Thyroid gland (tissue), 4 donors: ENCODE measurements at regions not wholly inside any gene's neighbourhood (a gene's known extent, or its start where the extent isn't known, plus 50 kb on each side); places are given as distances from the start of the nearest gene placed in this dataset.

Source experiments
- DNase-seq, 2 donors: peaks; one replicate each; pipeline ENCODE4 v3.0.0-alpha.2; 2019
- H3K27ac ChIP-seq, 3 donors: fragments of 200-600 bp; sonication (generic); 1 replicate in 2 of 3; 2 replicates in 1 of 3; pipeline ENCODE4 v1.5.1; 2016 to 2019; ENCODE audit warnings: mild to moderate bottlenecking in 1 of 3, moderate library complexity in 1 of 3
- H3K27me3 ChIP-seq: fragments of 200-600 bp; sonication (generic); one replicate; pipeline ENCODE4 v1.5.1; 2019
- H3K36me3 ChIP-seq, 2 donors: fragments of 200-600 bp; sonication (generic); one replicate each; pipeline ENCODE4 v1.5.1; 2016 to 2019
- H3K4me1 ChIP-seq, 2 donors: fragments of 200-600 bp; sonication (generic); one replicate each; pipeline ENCODE4 v1.5.1; 2017 to 2019
- H3K4me3 ChIP-seq, 3 donors: fragments of 200-600 bp; sonication (generic); replicated peaks in 1 of 3; 1 replicate in 2 of 3; 2 replicates in 1 of 3; pipeline ENCODE4 v1.5.1; 2016; ENCODE audit warnings: mild to moderate bottlenecking in 1 of 3
- H3K9me3 ChIP-seq: fragments of 200-600 bp; sonication (generic); one replicate; pipeline ENCODE4 v1.5.1; 2017
- CTCF ChIP-seq, 6 experiments: fragments of 200-600 bp in 3 of 6; fragments of 450-650 bp in 3 of 6; sonication (generic) in 3 of 6; IDR thresholded peaks; one replicate each; pipeline ENCODE4 v1.5.1; 2016 to 2019; ENCODE audit warnings: antibody characterized with exemption in 6 of 6, mild to moderate bottlenecking in 2 of 6, inconsistent platforms in 1 of 6, moderate library complexity in 1 of 6
- POLR2A ChIP-seq, 2 donors: fragments of 450-650 bp; IDR thresholded peaks; one replicate each; pipeline ENCODE4 v1.6.1; 2017; ENCODE audit warnings: antibody characterized with exemption in 2 of 2, mild to moderate bottlenecking in 2 of 2, moderate library complexity in 1 of 2
- WGBS, 2 donors: methylation state at CpG; one replicate each; pipeline ENCODE4 v1.1.5; 2017; 5-methylcytosine and 5-hydroxymethylcytosine counted together
- intact Hi-C: fragments of 100-400 bp; cut with DNase I; formaldehyde crosslinking; loops from one replicate; pipeline ENCODE4 v1.15.1; 2023

GRCh38 chr2:222797261-222797660, 63.6 kb upstream of the ACSL3 start:
- no peak overlapping the region for H3K4me3 ChIP-seq
- 33 to 34% methylated on average over 2 of the region's 2 CpGs for WGBS, 2 donors
- no peaks in the 10 kb centered on the region for H3K9me3 ChIP-seq
- no peak overlapping the region for H3K27ac ChIP-seq
- TF ChIP-seq CTCF (IDR thresholded peaks at IDR 0.05) (peak in 5 of 6 experiments; percentile 14 to 65 (median 52)), POLR2A (IDR thresholded peaks at IDR 0.05) (no peak)
- H3K4me1 ChIP-seq: peaks cover 20% of the 10 kb centered on the region in 2 donors
- H3K36me3 ChIP-seq: no peaks in the 10 kb centered on the region
- H3K27me3 ChIP-seq: no peaks in the 10 kb centered on the region
- intact Hi-C loops: loop anchor here (10.0 kb wide), 1 partner anchor 92 kb away; no protein-coding TSS in a partner anchor
- DNase-seq: no peak

GRCh38 chr2:222797871-222798270, 63.0 kb upstream of the ACSL3 start:
- Histone ChIP-seq H3K27ac (no peak overlapping the region), H3K27me3 (no peaks in the 10 kb centered on the region), H3K9me3 (no peaks in the 10 kb centered on the region), H3K4me1 (peaks cover 17 to 20% of the 10 kb centered on the region in 2 donors), H3K36me3 (no peaks in the 10 kb centered on the region), H3K4me3 (no peak overlapping the region)
- intact Hi-C loops: loop anchor here (10.0 kb wide), 1 partner anchor 93 kb away; no protein-coding TSS in a partner anchor
- DNase-seq: no peak
- WGBS, 2 donors: 88 to 89% methylated on average over 3 of the region's 3 CpGs
- no peak for TF ChIP-seq CTCF (IDR thresholded peaks at IDR 0.05)
- TF ChIP-seq POLR2A (IDR thresholded peaks at IDR 0.05): no peak

GRCh38 chr2:222798528-222798927, 62.3 kb upstream of the ACSL3 start:
- Histone ChIP-seq H3K36me3 (no peaks in the 10 kb centered on the region), H3K4me3 (no peak overlapping the region), H3K9me3 (no peaks in the 10 kb centered on the region), H3K27ac (no peak overlapping the region), H3K4me1 (peaks cover 17 to 20% of the 10 kb centered on the region in 2 donors), H3K27me3 (no peaks in the 10 kb centered on the region)
- intact Hi-C loops: loop anchor here (10.0 kb wide), 1 partner anchor 94 kb away; no protein-coding TSS in a partner anchor
- TF ChIP-seq CTCF (IDR thresholded peaks at IDR 0.05) (no peak), POLR2A (IDR thresholded peaks at IDR 0.05) (no peak)
- DNase-seq: no peak

GRCh38 chr2:222799262-222799918, 61.4 kb upstream of the ACSL3 start:
- intact Hi-C loops: loop anchor here (10.0 kb wide), 1 partner anchor 95 kb away; no protein-coding TSS in a partner anchor
- TF ChIP-seq CTCF (IDR thresholded peaks at IDR 0.05) (no peak), POLR2A (IDR thresholded peaks at IDR 0.05) (no peak)
- WGBS, 2 donors: 44 to 59% methylated on average over 7 of the region's 7 CpGs

GRCh38 chr2:222802514-222803196, 58.2 kb upstream of the ACSL3 start:
- H3K27me3 ChIP-seq: no peaks in the 10 kb centered on the region
- H3K27ac ChIP-seq: no peak overlapping the region
- peaks cover 17 to 20% of the 10 kb centered on the region in 2 donors for H3K4me1 ChIP-seq
- TF ChIP-seq POLR2A (IDR thresholded peaks at IDR 0.05) (no peak), CTCF (IDR thresholded peaks at IDR 0.05) (no peak)
- no peaks in the 10 kb centered on the region for H3K36me3 ChIP-seq
- H3K9me3 ChIP-seq: no peaks in the 10 kb centered on the region
- H3K4me3 ChIP-seq: no peak overlapping the region
- intact Hi-C loops: loop anchor here (10.0 kb wide), 1 partner anchor 52 kb away; no protein-coding TSS in a partner anchor
- DNase-seq: no peak
- WGBS, 2 donors: 86 to 89% methylated on average over 5 of the region's 5 CpGs

More at GRCh38 chr2:222799262-222799918, 61.4 kb upstream of the ACSL3 start:
- no peaks in the 10 kb centered on the region for H3K36me3 ChIP-seq
- H3K4me3 ChIP-seq: no peak overlapping the region
- H3K9me3 ChIP-seq: no peaks in the 10 kb centered on the region
- peak; percentile 52 to 57 for DNase-seq
- H3K27me3 ChIP-seq: no peaks in the 10 kb centered on the region
- H3K27ac ChIP-seq: peak overlapping the region in 2 of 3 donors; percentile 8 to 43
- H3K4me1 ChIP-seq: peaks cover 17 to 20% of the 10 kb centered on the region in 2 donors
